ENCODE measurements at regions not wholly inside any gene's neighbourhood (a gene's known extent, or its start where the extent isn't known, plus 50 kb on each side); places are given as distances from the start of the nearest gene placed in this dataset.

- no peaks in the 10 kb centered on the region for H3K9me3 ChIP-seq (ENCODE audit: insufficient read depth, low read length, severe bottlenecking)
- H4K20me1 ChIP-seq (ENCODE audit: insufficient read depth, low read length) = no peaks in the 10 kb centered on the region
- no peaks in the 10 kb centered on the region for H3K27me3 ChIP-seq (ENCODE audit: insufficient read depth, low read length, poor library complexity)
- H3K4me3 ChIP-seq (ENCODE audit: low read depth in 1 of 2, low read length in 2 of 2) = no peak overlapping the region
- TF ChIP-seq CTCF (IDR thresholded peaks at IDR 0.05; ENCODE audit: borderline replicate concordance, extremely low read depth, low read length, poor library complexity, severe bottlenecking) = no peak
- no peak for TF ChIP-seq EZH2 (IDR thresholded peaks at IDR 0.05; ENCODE audit: borderline replicate concordance, low read depth, low read length, severe bottlenecking)
- H2AFZ ChIP-seq (ENCODE audit: low read depth, low read length) = no peak overlapping the region
- H3K27ac ChIP-seq (ENCODE audit: low read length) = no peak overlapping the region
- no peaks in the 10 kb centered on the region for H3K4me1 ChIP-seq (ENCODE audit: insufficient read depth, low read length)
- no peaks in the 10 kb centered on the region for H3K79me2 ChIP-seq (ENCODE audit: insufficient read depth, low read length)
- H3K36me3 ChIP-seq (ENCODE audit: insufficient read depth, low read length) = no peaks in the 10 kb centered on the region
- DNase-seq (peak; percentile 29), ATAC-seq (ENCODE audit: insufficient read depth, low read depth) (peak; percentile 89)
- no peak overlapping the region for H3K9ac ChIP-seq (ENCODE audit: low read depth, low read length)
- H3K4me2 ChIP-seq (ENCODE audit: insufficient read depth, low read length) = no peak overlapping the region
Measured at GRCh38 chr12:74900232-74900631, 309.4 kb downstream of the KCNC2 start.

GRCh38 chr12:74903522-74903921, 306.1 kb downstream of the KCNC2 start:
- no peaks in the 10 kb centered on the region for H3K36me3 ChIP-seq (ENCODE audit: insufficient read depth, low read length)
- H3K79me2 ChIP-seq (ENCODE audit: insufficient read depth, low read length) = no peaks in the 10 kb centered on the region
- H3K4me2 ChIP-seq (ENCODE audit: insufficient read depth, low read length) = no peak overlapping the region
- no peaks in the 10 kb centered on the region for H3K9me3 ChIP-seq (ENCODE audit: insufficient read depth, low read length, severe bottlenecking)
- DNase-seq (no peak), ATAC-seq (ENCODE audit: insufficient read depth, low read depth) (no peak)
- H3K4me3 ChIP-seq (ENCODE audit: low read depth in 1 of 2, low read length in 2 of 2) = no peak overlapping the region
- TF ChIP-seq EZH2 (IDR thresholded peaks at IDR 0.05; ENCODE audit: borderline replicate concordance, low read depth, low read length, severe bottlenecking) (no peak), CTCF (IDR thresholded peaks at IDR 0.05; ENCODE audit: borderline replicate concordance, extremely low read depth, low read length, poor library complexity, severe bottlenecking) (peak; percentile 30)
- no peak overlapping the region for H3K9ac ChIP-seq (ENCODE audit: low read depth, low read length)
- H3K4me1 ChIP-seq (ENCODE audit: insufficient read depth, low read length) = no peaks in the 10 kb centered on the region
- no peaks in the 10 kb centered on the region for H3K27me3 ChIP-seq (ENCODE audit: insufficient read depth, low read length, poor library complexity)
- H3K27ac ChIP-seq (ENCODE audit: low read length) = no peak overlapping the region
- H2AFZ ChIP-seq (ENCODE audit: low read depth, low read length) = no peak overlapping the region
- no peaks in the 10 kb centered on the region for H4K20me1 ChIP-seq (ENCODE audit: insufficient read depth, low read length)

- Histone ChIP-seq H3K9ac (ENCODE audit: low read depth, low read length) (no peak overlapping the region), H3K27ac (ENCODE audit: low read length) (no peak overlapping the region), H4K20me1 (ENCODE audit: insufficient read depth, low read length) (no peaks in the 10 kb centered on the region), H3K36me3 (ENCODE audit: insufficient read depth, low read length) (no peaks in the 10 kb centered on the region), H3K4me1 (ENCODE audit: insufficient read depth, low read length) (no peaks in the 10 kb centered on the region), H3K27me3 (ENCODE audit: insufficient read depth, low read length, poor library complexity) (no peaks in the 10 kb centered on the region), H2AFZ (ENCODE audit: low read depth, low read length) (no peak overlapping the region), H3K4me2 (ENCODE audit: insufficient read depth, low read length) (no peak overlapping the region), H3K4me3 (ENCODE audit: low read depth in 1 of 2, low read length in 2 of 2) (no peak overlapping the region), H3K9me3 (ENCODE audit: insufficient read depth, low read length, severe bottlenecking) (no peaks in the 10 kb centered on the region), H3K79me2 (ENCODE audit: insufficient read depth, low read length) (no peaks in the 10 kb centered on the region)
- DNase-seq (no peak), ATAC-seq (ENCODE audit: insufficient read depth, low read depth) (no peak)
- TF ChIP-seq CTCF (IDR thresholded peaks at IDR 0.05; ENCODE audit: borderline replicate concordance, extremely low read depth, low read length, poor library complexity, severe bottlenecking) = peak; percentile 41
- TF ChIP-seq EZH2 (IDR thresholded peaks at IDR 0.05; ENCODE audit: borderline replicate concordance, low read depth, low read length, severe bottlenecking) = no peak
Measured at GRCh38 chr12:74906224-74906623, 303.4 kb downstream of the KCNC2 start.

GRCh38 chr12:74910831-74911230, 298.8 kb downstream of the KCNC2 start:
- Histone ChIP-seq H3K4me1 (ENCODE audit: insufficient read depth, low read length) (no peaks in the 10 kb centered on the region), H3K4me2 (ENCODE audit: insufficient read depth, low read length) (no peak overlapping the region), H3K27ac (ENCODE audit: low read length) (no peak overlapping the region), H3K36me3 (ENCODE audit: insufficient read depth, low read length) (no peaks in the 10 kb centered on the region), H3K27me3 (ENCODE audit: insufficient read depth, low read length, poor library complexity) (no peaks in the 10 kb centered on the region), H4K20me1 (ENCODE audit: insufficient read depth, low read length) (no peaks in the 10 kb centered on the region), H3K9me3 (ENCODE audit: insufficient read depth, low read length, severe bottlenecking) (no peaks in the 10 kb centered on the region), H3K9ac (ENCODE audit: low read depth, low read length) (no peak overlapping the region), H3K79me2 (ENCODE audit: insufficient read depth, low read length) (no peaks in the 10 kb centered on the region), H3K4me3 (ENCODE audit: low read depth in 1 of 2, low read length in 2 of 2) (no peak overlapping the region), H2AFZ (ENCODE audit: low read depth, low read length) (no peak overlapping the region)
- TF ChIP-seq CTCF (IDR thresholded peaks at IDR 0.05; ENCODE audit: borderline replicate concordance, extremely low read depth, low read length, poor library complexity, severe bottlenecking) (no peak), EZH2 (IDR thresholded peaks at IDR 0.05; ENCODE audit: borderline replicate concordance, low read depth, low read length, severe bottlenecking) (no peak)
- ATAC-seq (ENCODE audit: insufficient read depth, low read depth) (no peak), DNase-seq (no peak)

All from DND-41 (cell line).